ENCODE measurements at regions not wholly inside any gene's neighbourhood (a gene's known extent, or its start where the extent isn't known, plus 50 kb on each side); places are given as distances from the start of the nearest gene placed in this dataset.

DNA sequence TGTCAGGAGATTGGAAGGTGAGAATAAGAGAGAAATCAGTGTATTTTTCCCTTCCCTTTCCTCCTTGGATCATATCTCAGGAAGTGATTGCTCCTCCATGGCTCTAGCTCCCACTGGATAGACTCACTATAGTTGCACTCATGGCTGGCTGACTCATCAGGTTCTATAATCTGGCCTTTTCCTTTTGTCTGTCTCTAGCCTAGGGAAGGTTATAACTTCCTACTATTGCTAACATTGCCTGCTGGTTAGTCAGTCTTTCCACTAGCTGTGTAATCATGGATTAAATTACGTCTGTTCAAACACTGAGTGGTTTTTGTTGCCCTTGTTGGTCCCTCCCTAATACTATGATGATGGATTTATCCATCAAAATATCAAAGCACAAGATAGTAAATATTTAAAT lies 195.5 kb upstream of the VEGFC start:
- 50 to 61% (median 54%) methylated on average over 1 of the region's 1 CpG for WGBS, 4 donors
- no peaks in the 10 kb centered on the region for H3K27me3 ChIP-seq

DNA sequence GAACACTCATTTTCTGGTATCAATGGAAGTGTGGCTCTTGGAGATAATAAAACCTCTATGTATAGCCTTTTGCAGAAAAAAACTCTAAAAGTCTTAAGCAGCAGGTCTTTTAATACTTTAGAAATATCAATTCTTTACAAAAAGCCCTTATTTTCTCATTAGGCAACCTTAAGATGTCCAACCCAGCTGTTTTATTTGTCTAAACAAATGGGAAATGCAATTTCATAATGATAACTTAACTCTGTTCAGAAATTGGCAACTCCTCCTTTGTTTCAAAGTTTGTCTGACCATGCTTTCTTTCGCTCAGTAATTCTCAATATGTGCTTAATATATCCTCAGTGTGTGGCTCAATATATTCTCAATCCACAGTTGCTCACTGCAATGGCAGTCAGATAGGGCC lies 196.5 kb upstream of the VEGFC start:
- Histone ChIP-seq H3K4me1 (no peaks in the 10 kb centered on the region), H3K36me3 (no peaks in the 10 kb centered on the region)
- WGBS, 4 donors: 86 to 91% (median 87%) methylated on average over 1 of the region's 1 CpG

More for the DNA sequence above, 195.5 kb upstream of the VEGFC start:
- H3K4me3 ChIP-seq: no peak overlapping the region
- H3K9me3 ChIP-seq: no peaks in the 10 kb centered on the region
- DNase-seq (no peak), ATAC-seq (peak in 2 of 4 donors; percentile 42 to 56)
- H3K27ac ChIP-seq: no peak overlapping the region
- H3K36me3 ChIP-seq: no peaks in the 10 kb centered on the region
- TF ChIP-seq, protein P1, sequence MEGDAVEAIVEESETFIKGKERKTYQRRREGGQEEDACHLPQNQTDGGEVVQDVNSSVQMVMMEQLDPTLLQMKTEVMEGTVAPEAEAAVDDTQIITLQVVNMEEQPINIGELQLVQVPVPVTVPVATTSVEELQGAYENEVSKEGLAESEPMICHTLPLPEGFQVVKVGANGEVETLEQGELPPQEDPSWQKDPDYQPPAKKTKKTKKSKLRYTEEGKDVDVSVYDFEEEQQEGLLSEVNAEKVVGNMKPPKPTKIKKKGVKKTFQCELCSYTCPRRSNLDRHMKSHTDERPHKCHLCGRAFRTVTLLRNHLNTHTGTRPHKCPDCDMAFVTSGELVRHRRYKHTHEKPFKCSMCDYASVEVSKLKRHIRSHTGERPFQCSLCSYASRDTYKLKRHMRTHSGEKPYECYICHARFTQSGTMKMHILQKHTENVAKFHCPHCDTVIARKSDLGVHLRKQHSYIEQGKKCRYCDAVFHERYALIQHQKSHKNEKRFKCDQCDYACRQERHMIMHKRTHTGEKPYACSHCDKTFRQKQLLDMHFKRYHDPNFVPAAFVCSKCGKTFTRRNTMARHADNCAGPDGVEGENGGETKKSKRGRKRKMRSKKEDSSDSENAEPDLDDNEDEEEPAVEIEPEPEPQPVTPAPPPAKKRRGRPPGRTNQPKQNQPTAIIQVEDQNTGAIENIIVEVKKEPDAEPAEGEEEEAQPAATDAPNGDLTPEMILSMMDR (IDR thresholded peaks at IDR 0.05): no peak
- no peak for TF ChIP-seq POLR2A (IDR thresholded peaks at IDR 0.05)
- intact Hi-C loops (cut with DNase I): no loop called here
- no peaks in the 10 kb centered on the region for H3K4me1 ChIP-seq

DNA sequence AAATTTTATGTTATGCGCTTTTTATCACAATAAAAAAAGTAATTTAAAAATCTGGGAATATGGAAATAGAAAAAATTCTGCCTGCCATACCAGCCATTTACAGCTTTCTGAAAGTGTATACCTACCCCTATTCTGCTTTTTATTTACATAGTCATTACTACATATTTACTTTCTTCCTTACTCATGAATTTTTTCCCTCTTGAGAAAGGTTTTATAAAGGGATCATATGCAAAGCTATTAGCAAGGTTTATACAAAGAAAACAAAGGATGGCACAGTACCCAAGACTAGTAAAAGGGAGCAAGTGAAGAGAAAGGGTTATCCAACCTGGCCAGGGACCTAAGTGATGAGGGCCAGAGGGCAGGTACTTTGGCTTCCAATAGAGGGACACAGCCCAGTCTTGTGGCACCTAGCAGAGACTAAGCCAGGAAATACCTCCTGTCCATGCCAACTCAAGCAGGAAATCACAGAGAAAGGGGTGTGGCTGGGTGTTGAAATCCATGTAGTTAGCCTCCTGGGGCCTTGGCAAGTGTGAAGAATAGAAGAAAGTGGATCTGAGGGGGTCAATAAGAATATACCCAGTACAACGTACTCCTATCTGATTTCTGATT lies 207.3 kb upstream of the VEGFC start:
- TF ChIP-seq, protein P1 (IDR thresholded peaks at IDR 0.05): no peak
- no peak for TF ChIP-seq POLR2A (IDR thresholded peaks at IDR 0.05)
- WGBS, 4 donors: 66 to 73% (median 68%) methylated on average over 2 of the region's 2 CpGs
- peaks cover 0 to 16% (median 0%) of the 10 kb centered on the region in 12 donors for H3K9me3 ChIP-seq
- no peak overlapping the region for H3K27ac ChIP-seq
- DNase-seq (no peak), ATAC-seq (no peak)
- no peaks in the 10 kb centered on the region for H3K36me3 ChIP-seq
- no peaks in the 10 kb centered on the region for H3K27me3 ChIP-seq
- no peaks in the 10 kb centered on the region for H3K4me1 ChIP-seq
- no peak overlapping the region for H3K4me3 ChIP-seq
- intact Hi-C loops (cut with DNase I): no loop called here

More for the DNA sequence above, 196.5 kb upstream of the VEGFC start:
- no peaks in the 10 kb centered on the region for H3K9me3 ChIP-seq
- no peaks in the 10 kb centered on the region for H3K27me3 ChIP-seq
- no peak overlapping the region for H3K4me3 ChIP-seq
- DNase-seq (no peak), ATAC-seq (no peak)
- no peak for TF ChIP-seq POLR2A (IDR thresholded peaks at IDR 0.05)
- TF ChIP-seq, protein P1 (IDR thresholded peaks at IDR 0.05): no peak
- intact Hi-C loops (cut with DNase I): no loop called here
- H3K27ac ChIP-seq: no peak overlapping the region

DNA sequence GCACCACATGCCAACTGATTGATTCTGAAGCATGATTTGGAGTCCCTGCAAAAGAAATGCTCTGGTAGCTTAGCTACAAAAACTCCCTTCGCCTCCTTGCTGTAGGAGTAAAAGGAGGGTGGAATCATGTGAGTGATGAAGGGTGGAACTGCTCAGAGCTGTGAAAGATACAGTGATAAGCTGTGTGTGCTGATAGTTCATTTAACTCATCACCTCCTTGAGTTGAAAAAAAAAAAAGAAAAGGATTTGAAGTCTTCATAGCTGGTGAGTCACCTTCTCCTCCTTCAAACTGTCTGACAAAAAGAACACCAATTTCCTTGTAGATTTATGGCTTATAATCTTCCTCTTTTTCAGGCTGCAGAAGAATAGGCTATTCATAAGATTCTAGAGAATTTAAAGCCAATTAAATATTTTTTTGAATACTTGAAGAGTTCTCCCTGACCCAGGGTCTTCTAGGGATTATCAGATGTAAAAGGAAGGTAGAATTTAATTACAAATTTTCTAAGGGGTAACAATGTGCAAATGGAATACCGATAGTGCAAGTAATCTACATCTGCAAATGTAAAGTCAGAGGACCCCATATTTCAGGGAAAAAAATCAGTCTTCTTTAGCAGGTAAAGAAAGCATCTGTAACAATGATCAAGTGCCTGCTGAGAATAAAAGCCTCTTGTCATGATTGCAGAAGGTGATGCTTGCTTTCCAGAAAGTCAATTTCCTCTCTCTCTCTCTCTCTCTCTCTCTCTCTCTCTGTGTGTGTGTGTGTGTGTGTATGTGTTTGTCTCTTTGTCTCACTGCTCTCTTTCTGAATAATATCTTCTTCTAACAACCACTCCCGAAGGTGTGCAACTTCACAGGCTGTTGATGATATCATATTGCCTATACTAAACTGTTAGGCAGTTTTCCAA lies 208.8 kb upstream of the VEGFC start:
- H3K4me1 ChIP-seq: no peaks in the 10 kb centered on the region
- WGBS, 4 donors: 71 to 79% (median 75%) methylated on average over 3 of the region's 3 CpGs
- ATAC-seq (no peak), DNase-seq (no peak)
- H3K9me3 ChIP-seq: peaks cover 0 to 16% (median 0%) of the 10 kb centered on the region in 12 donors
- no peak overlapping the region for H3K27ac ChIP-seq
- intact Hi-C loops (cut with DNase I): no loop called here
- TF ChIP-seq, protein P1 (IDR thresholded peaks at IDR 0.05): no peak
- no peak for TF ChIP-seq POLR2A (IDR thresholded peaks at IDR 0.05)
- H3K4me3 ChIP-seq: no peak overlapping the region
- no peaks in the 10 kb centered on the region for H3K36me3 ChIP-seq
- no peaks in the 10 kb centered on the region for H3K27me3 ChIP-seq

Measured in heart left ventricle (tissue), 16 donors.